Endodermal cell (in vitro differentiated cells): ENCODE measurements at regions not wholly inside any gene's neighbourhood (a gene's known extent, or its start where the extent isn't known, plus 50 kb on each side); places are given as distances from the start of the nearest gene placed in this dataset.

Source experiments
- DNase-seq: peaks from one replicate; pipeline ENCODE4 v3.0.0-alpha.2; 2017
- H3K27ac ChIP-seq: 2 replicates; pipeline ENCODE4 v1.5.1; 2013; ENCODE audit warnings: mild to moderate bottlenecking, low read depth, low read length, moderate library complexity
- H3K27me3 ChIP-seq: 2 replicates; pipeline ENCODE4 v1.6.1; 2013; ENCODE audit warnings: mild to moderate bottlenecking, low read length, moderate library complexity; ENCODE audit not compliant: insufficient read depth, control insufficient read depth, poor library complexity, severe bottlenecking
- H3K36me3 ChIP-seq: 2 replicates; pipeline ENCODE4 v1.7.0; 2013; ENCODE audit warnings: mild to moderate bottlenecking, low read length, moderate library complexity; ENCODE audit not compliant: control insufficient read depth, insufficient read depth
- H3K4me1 ChIP-seq: one replicate; pipeline ENCODE4 v1.7.0; 2013; ENCODE audit warnings: low read length; ENCODE audit not compliant: control insufficient read depth, insufficient read depth
- H3K4me3 ChIP-seq: 2 replicates; pipeline ENCODE4 v1.5.1; 2013; ENCODE audit warnings: mild to moderate bottlenecking, low read length, moderate library complexity
- H3K9ac ChIP-seq: 2 replicates; pipeline ENCODE4 v1.6.1; 2013; ENCODE audit warnings: mild to moderate bottlenecking, low read length, moderate library complexity; ENCODE audit not compliant: poor library complexity, severe bottlenecking; ENCODE audit errors: extremely low read depth
- H3K9me3 ChIP-seq: 2 replicates; pipeline ENCODE4 v1.6.1; 2013; ENCODE audit warnings: mild to moderate bottlenecking, low read length, moderate library complexity; ENCODE audit not compliant: control insufficient read depth
- H3K27ac Mint-ChIP-seq: 2 replicates; pipeline ENCODE4 v1.8.0; 2020; ENCODE audit warnings: mixed read lengths
- H3K27me3 Mint-ChIP-seq: 2 replicates; pipeline ENCODE4 v1.8.0; 2021; ENCODE audit warnings: mild to moderate bottlenecking, mixed read lengths; ENCODE audit not compliant: insufficient read depth
- H3K36me3 Mint-ChIP-seq: 2 replicates; pipeline ENCODE4 v1.8.0; 2020; ENCODE audit warnings: low read depth, mixed read lengths
- H3K4me1 Mint-ChIP-seq: 2 replicates; pipeline ENCODE4 v1.8.0; 2020; ENCODE audit warnings: mixed read lengths
- H3K4me3 Mint-ChIP-seq: 2 replicates; pipeline ENCODE4 v1.8.0; 2020; ENCODE audit warnings: mild to moderate bottlenecking, moderate library complexity, mixed read lengths
- H3K9me3 Mint-ChIP-seq: 2 replicates; pipeline ENCODE4 v1.8.0; 2020; ENCODE audit warnings: mild to moderate bottlenecking, mixed read lengths
- WGBS, 2 experiments: methylation state at CpG; one replicate each; pipeline versions ENCODE4 v1.1.5 to v1.1.7; 2013; ENCODE audit warnings: missing lambda C conversion rate in 2 of 2, mixed read lengths in 1 of 2; ENCODE audit not compliant: insufficient coverage in 1 of 2, insufficient read length in 1 of 2; 5-methylcytosine and 5-hydroxymethylcytosine counted together
- TF ChIP-seq, protein P1 (sequence below): fragments of 200-600 bp; sonication (generic); conservative IDR thresholded peaks from 2 replicates; pipeline ENCODE4 v1.5.0; 2021; ENCODE audit warnings: antibody characterized with exemption, mild to moderate bottlenecking

DNA sequence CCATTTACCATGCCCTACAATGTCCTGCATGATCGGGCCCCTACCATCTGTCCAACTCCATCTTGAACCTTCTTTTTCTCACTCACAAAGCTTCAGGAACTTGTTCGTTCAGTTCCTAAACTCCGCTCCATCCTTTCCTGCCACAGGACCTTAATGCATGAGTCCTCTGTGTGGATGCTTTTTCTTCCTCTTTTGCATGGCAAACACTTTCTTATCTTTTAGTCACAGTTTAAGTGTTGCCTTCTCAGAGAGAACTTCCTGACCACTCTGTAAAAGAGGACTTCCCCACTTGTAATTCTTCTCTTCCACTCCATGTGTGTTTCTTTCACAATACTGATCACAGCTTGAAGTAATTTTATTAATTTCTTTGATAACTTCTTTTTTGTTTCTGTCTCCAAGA lies 54.4 kb upstream of the ETV6 start:
- no peaks in the 10 kb centered on the region for H3K4me1 ChIP-seq
- H3K4me3 Mint-ChIP-seq: no peak overlapping the region
- no peak overlapping the region for H3K9ac ChIP-seq
- TF ChIP-seq, protein P1, sequence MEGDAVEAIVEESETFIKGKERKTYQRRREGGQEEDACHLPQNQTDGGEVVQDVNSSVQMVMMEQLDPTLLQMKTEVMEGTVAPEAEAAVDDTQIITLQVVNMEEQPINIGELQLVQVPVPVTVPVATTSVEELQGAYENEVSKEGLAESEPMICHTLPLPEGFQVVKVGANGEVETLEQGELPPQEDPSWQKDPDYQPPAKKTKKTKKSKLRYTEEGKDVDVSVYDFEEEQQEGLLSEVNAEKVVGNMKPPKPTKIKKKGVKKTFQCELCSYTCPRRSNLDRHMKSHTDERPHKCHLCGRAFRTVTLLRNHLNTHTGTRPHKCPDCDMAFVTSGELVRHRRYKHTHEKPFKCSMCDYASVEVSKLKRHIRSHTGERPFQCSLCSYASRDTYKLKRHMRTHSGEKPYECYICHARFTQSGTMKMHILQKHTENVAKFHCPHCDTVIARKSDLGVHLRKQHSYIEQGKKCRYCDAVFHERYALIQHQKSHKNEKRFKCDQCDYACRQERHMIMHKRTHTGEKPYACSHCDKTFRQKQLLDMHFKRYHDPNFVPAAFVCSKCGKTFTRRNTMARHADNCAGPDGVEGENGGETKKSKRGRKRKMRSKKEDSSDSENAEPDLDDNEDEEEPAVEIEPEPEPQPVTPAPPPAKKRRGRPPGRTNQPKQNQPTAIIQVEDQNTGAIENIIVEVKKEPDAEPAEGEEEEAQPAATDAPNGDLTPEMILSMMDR: no peak
- no peaks in the 10 kb centered on the region for H3K9me3 ChIP-seq
- no peak overlapping the region for H3K27ac Mint-ChIP-seq
- 99 to 100% methylated on average over 2 of the region's 3 CpGs for WGBS, 2 experiments
- peaks cover 10% of the 10 kb centered on the region for H3K4me1 Mint-ChIP-seq
- DNase-seq: no peak
- no peaks in the 10 kb centered on the region for H3K27me3 Mint-ChIP-seq
- no peaks in the 10 kb centered on the region for H3K36me3 Mint-ChIP-seq
- no peaks in the 10 kb centered on the region for H3K27me3 ChIP-seq
- H3K4me3 ChIP-seq: no peak overlapping the region
- H3K36me3 ChIP-seq: no peaks in the 10 kb centered on the region
- H3K9me3 Mint-ChIP-seq: no peaks in the 10 kb centered on the region
- no peak overlapping the region for H3K27ac ChIP-seq

DNA sequence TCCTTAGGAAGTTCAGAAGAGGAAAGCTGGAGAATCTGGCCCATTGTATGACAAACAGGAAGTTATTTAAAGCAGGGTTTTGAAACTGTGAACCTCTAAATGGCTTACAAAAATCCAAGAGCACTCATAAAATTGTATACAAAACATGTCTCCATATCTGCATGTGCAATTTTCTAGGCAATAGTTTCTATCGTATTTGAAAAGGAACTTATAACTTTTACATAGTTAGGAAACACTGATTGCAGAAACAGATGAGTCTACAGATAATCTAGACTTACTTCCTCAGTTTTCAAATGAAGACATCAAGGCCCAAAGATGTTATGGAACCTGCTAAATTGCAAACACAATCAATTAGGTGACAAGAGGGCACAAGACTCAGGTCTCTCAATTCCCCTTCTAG lies 53.3 kb upstream of the ETV6 start:
- Histone ChIP-seq H3K9ac (no peak overlapping the region), H3K4me1 (no peaks in the 10 kb centered on the region), H3K27ac (no peak overlapping the region), H3K36me3 (no peaks in the 10 kb centered on the region), H3K4me3 (no peak overlapping the region), H3K9me3 (no peaks in the 10 kb centered on the region), H3K27me3 (no peaks in the 10 kb centered on the region)
- H3K9me3 Mint-ChIP-seq: no peaks in the 10 kb centered on the region
- TF ChIP-seq, protein P1: no peak
- H3K27me3 Mint-ChIP-seq: no peaks in the 10 kb centered on the region
- H3K36me3 Mint-ChIP-seq: no peaks in the 10 kb centered on the region
- no peak overlapping the region for H3K27ac Mint-ChIP-seq
- peaks cover 14% of the 10 kb centered on the region for H3K4me1 Mint-ChIP-seq
- no peak overlapping the region for H3K4me3 Mint-ChIP-seq
- 88% methylated on average over 1 of the region's 1 CpG; no CpG with 5 or more reads in 1 of the 2 experiments for WGBS, 2 experiments
- no peak for DNase-seq

DNA sequence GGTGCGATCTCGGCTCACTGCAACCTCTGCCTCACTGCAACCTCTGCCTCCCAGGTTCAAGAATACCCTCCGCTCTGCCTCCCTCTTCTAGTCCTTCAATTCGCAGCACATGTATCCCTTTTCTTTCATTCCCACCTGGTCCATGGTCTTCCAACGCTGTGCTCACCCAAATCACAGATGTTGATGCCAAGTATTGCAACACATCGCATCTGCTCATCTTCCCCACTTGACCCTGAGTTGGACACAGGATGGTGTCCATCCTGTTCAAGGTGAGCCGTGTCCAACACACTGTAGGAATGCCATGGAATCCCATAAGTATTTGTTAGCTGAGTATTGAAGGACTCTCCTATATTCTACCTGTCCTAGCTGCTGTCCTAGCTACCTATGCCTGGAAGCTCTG lies 50.6 kb upstream of the ETV6 start:
- no peaks in the 10 kb centered on the region for H3K9me3 ChIP-seq
- H3K4me1 ChIP-seq: no peaks in the 10 kb centered on the region
- WGBS, 2 experiments: 44 to 59% methylated on average over 5 to 7 of the region's 7 CpGs
- TF ChIP-seq, protein P1: no peak
- peaks cover 17% of the 10 kb centered on the region for H3K4me1 Mint-ChIP-seq
- no peaks in the 10 kb centered on the region for H3K36me3 Mint-ChIP-seq
- H3K4me3 Mint-ChIP-seq: no peak overlapping the region
- H3K9ac ChIP-seq: no peak overlapping the region
- H3K9me3 Mint-ChIP-seq: no peaks in the 10 kb centered on the region
- H3K27me3 ChIP-seq: no peaks in the 10 kb centered on the region
- H3K27me3 Mint-ChIP-seq: no peaks in the 10 kb centered on the region
- H3K36me3 ChIP-seq: no peaks in the 10 kb centered on the region
- no peak overlapping the region for H3K4me3 ChIP-seq
- H3K27ac ChIP-seq: no peak overlapping the region
- no peak for DNase-seq
- no peak overlapping the region for H3K27ac Mint-ChIP-seq
